Testis (tissue), 2 donors: ENCODE measurements at regions not wholly inside any gene's neighbourhood (a gene's known extent, or its start where the extent isn't known, plus 50 kb on each side); places are given as distances from the start of the nearest gene placed in this dataset.

Experiments used
- CTCF ChIP-seq, 3 experiments: fragments of 450-650 bp in 2 of 3; fragments of 200-600 bp in 1 of 3; sonication (generic) in 1 of 3; IDR thresholded peaks; one replicate each; pipeline ENCODE4 v1.5.1; 2016 to 2019; ENCODE audit warnings: antibody characterized with exemption in 3 of 3, mild to moderate bottlenecking in 2 of 3, moderate library complexity in 1 of 3
- POLR2A ChIP-seq: fragments of 450-650 bp; IDR thresholded peaks from one replicate; pipeline ENCODE4 v1.6.1; 2017; ENCODE audit warnings: antibody characterized with exemption, mild to moderate bottlenecking, moderate library complexity

DNA sequence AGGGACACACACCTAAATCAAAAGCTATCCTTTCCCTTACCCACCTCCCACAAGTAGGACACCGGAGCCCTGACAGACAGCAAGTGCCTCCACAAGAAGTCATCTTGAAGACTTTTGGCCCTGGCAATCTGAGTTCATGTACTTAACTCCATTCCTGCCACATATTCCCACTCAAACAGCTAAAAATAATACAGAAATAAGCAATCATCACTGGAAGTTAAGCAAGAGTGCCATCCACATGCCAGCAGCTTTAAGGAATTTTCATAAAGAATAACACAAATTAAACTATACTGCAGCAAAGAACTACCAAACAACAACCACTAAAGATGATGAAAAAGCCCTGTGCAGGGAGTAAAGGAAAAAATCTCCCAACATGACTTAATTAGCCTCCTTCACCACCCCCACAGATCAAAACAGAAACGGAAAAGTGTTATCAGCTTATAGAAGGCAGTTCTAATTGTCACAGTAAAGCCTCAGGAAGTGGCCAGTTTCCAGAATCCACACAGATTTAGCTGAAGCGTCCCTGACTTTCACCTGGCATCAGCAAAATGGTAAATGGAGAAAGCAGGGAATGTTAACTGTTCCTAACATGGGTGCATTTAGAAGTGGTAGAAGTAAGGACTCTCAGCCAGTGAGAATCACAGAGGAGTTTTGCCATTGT, 343.9 kb downstream of the TBC1D4 start:
- TF ChIP-seq POLR2A (no peak), CTCF (IDR thresholded peaks at IDR 0.05) (no peak)
